Left lung (tissue), 4 donors: ENCODE measurements at regions not wholly inside any gene's neighbourhood (a gene's known extent, or its start where the extent isn't known, plus 50 kb on each side); places are given as distances from the start of the nearest gene placed in this dataset.

ENCODE experiments used
- ATAC-seq: fragments of 200-7000 bp; cut with Tn5 transposase; one replicate; pipeline ENCODE4 v1.9.1; 2020; ENCODE audit warnings: moderate library complexity
- DNase-seq, 4 donors: peaks; one replicate each; pipeline ENCODE4 v3.0.0-alpha.2; 2013 to 2020
- H3K27ac ChIP-seq, 2 donors: fragments of 200-600 bp; sonication (generic) in 1 of 2; one replicate each; pipeline versions ENCODE4 v1.5.0 to v1.8.0; 2020 to 2021
- H3K27me3 ChIP-seq, 2 donors: fragments of 200-600 bp; sonication (generic) in 1 of 2; one replicate each; pipeline versions ENCODE4 v1.5.0 to v1.8.0; 2020 to 2021
- H3K36me3 ChIP-seq, 2 donors: fragments of 200-600 bp; sonication (generic) in 1 of 2; one replicate each; pipeline versions ENCODE4 v1.5.0 to v1.8.0; 2020 to 2021
- H3K4me1 ChIP-seq, 2 donors: fragments of 200-600 bp; one replicate each; pipeline ENCODE4 v1.8.0; 2021
- H3K4me3 ChIP-seq, 2 donors: fragments of 200-600 bp; sonication (generic) in 1 of 2; one replicate each; pipeline versions ENCODE4 v1.5.0 to v1.8.0; 2020 to 2021; ENCODE audit warnings: mild to moderate bottlenecking in 1 of 2
- H3K9me3 ChIP-seq, 2 donors: fragments of 200-600 bp; sonication (generic) in 1 of 2; one replicate each; pipeline versions ENCODE4 v1.5.0 to v1.8.0; 2020 to 2021
- CTCF ChIP-seq, 2 donors: fragments of 200-600 bp; sonication (generic) in 1 of 2; IDR thresholded peaks; one replicate each; pipeline versions ENCODE4 v1.5.0 to v1.8.0; 2021; ENCODE audit warnings: antibody characterized with exemption in 2 of 2
- intact Hi-C, 2 donors: fragments of 100-400 bp; cut with DNase I; formaldehyde crosslinking; loops; one replicate each; pipeline versions ENCODE4 v1.11.2 to v1.14.2; 2022
- donor health status: DM: no; HTN: yes; CAD: no.
- donor health status: DM: no; HTN: no; CAD: no.

DNA sequence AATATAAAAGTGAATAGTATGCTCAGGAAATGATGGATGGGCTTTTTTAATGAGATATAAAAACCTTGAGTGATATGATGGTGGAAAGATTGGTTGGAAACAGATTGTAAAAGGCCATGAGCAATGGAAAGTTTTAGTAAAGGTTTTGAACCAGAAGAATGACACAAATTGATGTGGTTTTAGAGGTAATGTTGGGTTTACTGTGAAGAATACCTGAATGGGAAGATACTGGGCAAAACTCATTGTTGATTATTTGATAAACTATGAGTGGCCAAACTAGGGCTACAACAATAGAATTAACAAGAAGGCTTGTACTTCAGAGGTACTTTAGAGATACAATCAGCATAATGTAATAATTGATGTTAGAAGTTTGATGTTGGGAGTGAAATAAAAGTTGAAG, 108.5 kb downstream of the PTGS2 start:
- Histone ChIP-seq H3K4me1 (peaks cover 0 to 11% of the 10 kb centered on the region in 2 donors), H3K4me3 (no peak overlapping the region), H3K27me3 (no peaks in the 10 kb centered on the region), H3K36me3 (no peaks in the 10 kb centered on the region), H3K9me3 (no peaks in the 10 kb centered on the region), H3K27ac (no peak overlapping the region)
- intact Hi-C loops, result no loop called here
- ATAC-seq, result no peak
- no peak for DNase-seq
- no peak for TF ChIP-seq CTCF (IDR thresholded peaks at IDR 0.05)

DNA sequence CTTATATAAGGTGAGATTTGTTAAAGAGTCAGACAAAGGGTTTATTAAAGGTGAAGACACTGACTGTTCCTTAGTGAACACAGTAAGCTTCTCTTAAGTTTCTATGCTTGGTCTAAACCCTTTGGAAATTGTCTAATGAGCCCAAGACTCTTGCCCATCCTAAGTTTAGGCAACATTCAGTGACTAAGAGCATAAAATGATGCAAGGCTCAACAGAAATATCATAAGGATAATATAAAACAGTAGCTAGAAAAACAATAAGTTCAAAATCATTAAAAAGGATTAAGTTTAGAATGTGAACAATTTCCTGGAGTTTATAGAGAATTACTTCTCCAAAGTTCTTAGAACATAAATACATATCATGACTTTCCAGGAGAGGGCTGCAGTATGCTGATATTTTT, 108.9 kb upstream of the PDC start:
- H3K27ac ChIP-seq, result no peak overlapping the region

GRCh38 chr1:186568221-186568620, 107.3 kb upstream of the PDC start:
- no peaks in the 10 kb centered on the region for H3K4me1 ChIP-seq
- no peak overlapping the region for H3K27ac ChIP-seq
- intact Hi-C loops, result no loop called here
- no peaks in the 10 kb centered on the region for H3K27me3 ChIP-seq
- TF ChIP-seq CTCF (IDR thresholded peaks at IDR 0.05), result no peak
- ATAC-seq, result no peak
- H3K4me3 ChIP-seq, result no peak overlapping the region
- DNase-seq, result no peak
- no peaks in the 10 kb centered on the region for H3K36me3 ChIP-seq
- no peaks in the 10 kb centered on the region for H3K9me3 ChIP-seq

More for the DNA sequence above, 108.9 kb upstream of the PDC start:
- no peak overlapping the region for H3K4me3 ChIP-seq
- intact Hi-C loops, result no loop called here
- H3K9me3 ChIP-seq, result no peaks in the 10 kb centered on the region
- H3K27me3 ChIP-seq, result no peaks in the 10 kb centered on the region
- DNase-seq (no peak), ATAC-seq (no peak)
- no peak for TF ChIP-seq CTCF (IDR thresholded peaks at IDR 0.05)
- peaks cover 0 to under 1% of the 10 kb centered on the region in 2 donors for H3K4me1 ChIP-seq
- H3K36me3 ChIP-seq, result no peaks in the 10 kb centered on the region

DNA sequence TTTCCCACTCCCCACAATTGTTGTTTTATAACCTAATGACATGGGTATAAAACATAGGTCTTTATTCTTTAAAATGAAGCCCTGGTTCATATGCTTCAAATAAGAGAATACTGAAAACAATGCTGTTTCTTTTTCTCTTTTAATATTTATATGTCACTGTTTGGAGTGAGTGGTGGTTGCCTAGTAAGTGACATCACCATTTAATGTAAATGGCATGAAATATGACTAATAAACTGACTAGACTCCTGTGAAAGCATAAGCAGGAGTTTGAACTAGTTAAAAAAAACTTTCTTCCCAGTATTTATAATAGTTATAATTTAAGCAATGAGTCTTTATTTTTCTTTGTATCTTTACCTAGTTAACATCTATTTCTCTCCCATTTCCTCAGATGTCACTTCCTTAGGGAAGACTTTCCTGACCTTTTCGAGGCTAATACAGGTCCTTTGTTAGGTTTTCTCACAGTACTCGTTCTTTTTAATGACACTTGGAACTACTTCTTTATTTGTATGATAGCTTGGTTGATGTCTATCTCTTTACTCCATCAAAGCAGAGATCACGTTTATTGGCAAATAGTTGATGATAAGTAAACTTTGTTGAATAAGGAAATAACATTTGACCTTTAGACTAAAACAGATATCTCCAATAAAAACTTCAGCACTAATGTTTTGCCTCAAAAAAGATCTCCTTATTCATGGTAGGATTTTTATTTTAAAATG, 105.4 kb upstream of the PDC start:
- H3K4me1 ChIP-seq, result no peaks in the 10 kb centered on the region
- no peak for ATAC-seq
- DNase-seq, result no peak
- H3K36me3 ChIP-seq, result no peaks in the 10 kb centered on the region
- no peaks in the 10 kb centered on the region for H3K27me3 ChIP-seq
- no peak overlapping the region for H3K27ac ChIP-seq
- no peak overlapping the region for H3K4me3 ChIP-seq
- intact Hi-C loops, result no loop called here
- TF ChIP-seq CTCF (IDR thresholded peaks at IDR 0.05), result no peak
- H3K9me3 ChIP-seq, result no peaks in the 10 kb centered on the region

DNA sequence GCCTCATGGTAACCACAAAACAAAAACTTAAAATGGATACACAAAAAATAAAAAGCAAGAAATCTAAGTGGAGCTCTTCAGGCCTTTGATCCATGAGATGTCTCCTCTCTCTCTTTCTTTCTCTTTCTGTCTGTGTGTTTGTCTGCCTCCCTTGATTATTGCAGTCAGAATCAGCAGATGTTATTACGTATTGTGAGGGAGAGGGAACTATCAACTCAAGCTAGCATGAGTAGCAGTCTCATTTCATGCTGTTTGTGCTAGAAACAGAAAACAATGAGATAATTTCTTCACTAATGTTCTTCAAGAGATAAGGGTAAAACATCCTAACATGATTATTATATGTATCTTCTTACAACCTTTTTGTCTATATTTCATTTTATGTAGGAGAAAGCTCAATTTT, 103.7 kb upstream of the PDC start:
- ATAC-seq, result no peak
- no peak for TF ChIP-seq CTCF (IDR thresholded peaks at IDR 0.05)
- no peak for DNase-seq
- Histone ChIP-seq H3K27ac (no peak overlapping the region), H3K27me3 (no peaks in the 10 kb centered on the region), H3K4me3 (no peak overlapping the region), H3K9me3 (no peaks in the 10 kb centered on the region), H3K36me3 (no peaks in the 10 kb centered on the region), H3K4me1 (no peaks in the 10 kb centered on the region)
- intact Hi-C loops, result no loop called here
